Chondrocyte (in vitro differentiated cells): ENCODE measurements at regions not wholly inside any gene's neighbourhood (a gene's known extent, or its start where the extent isn't known, plus 50 kb on each side); places are given as distances from the start of the nearest gene placed in this dataset.

Source experiments
- DNase-seq: peaks from one replicate; pipeline ENCODE4 v3.0.0; 2021; ENCODE audit warnings: mixed read lengths, low spot score
- H3K27ac Mint-ChIP-seq: one replicate; pipeline ENCODE4 v1.8.0; 2021; ENCODE audit warnings: mild to moderate bottlenecking, moderate library complexity, mixed read lengths; ENCODE audit not compliant: unreplicated experiment
- H3K27me3 Mint-ChIP-seq: 2 replicates; pipeline ENCODE4 v1.8.0; 2021; ENCODE audit warnings: low read depth, mixed read lengths
- H3K36me3 Mint-ChIP-seq: 2 replicates; pipeline ENCODE4 v1.8.0; 2021; ENCODE audit warnings: low read depth, mixed read lengths
- H3K4me1 Mint-ChIP-seq: 2 replicates; pipeline ENCODE4 v1.8.0; 2021; ENCODE audit warnings: low read depth, mild to moderate bottlenecking, mixed read lengths
- H3K4me3 Mint-ChIP-seq: one replicate; pipeline ENCODE4 v1.8.0; 2021; ENCODE audit warnings: mild to moderate bottlenecking, moderate library complexity, mixed read lengths; ENCODE audit not compliant: unreplicated experiment
- H3K9me3 Mint-ChIP-seq: 2 replicates; pipeline ENCODE4 v1.8.0; 2021; ENCODE audit warnings: low read depth, mixed read lengths
- CTCF ChIP-seq: fragments of 200-600 bp; sonication (generic); IDR thresholded peaks from 2 replicates; pipeline ENCODE4 v1.5.0; 2021; ENCODE audit warnings: antibody characterized with exemption, mild to moderate bottlenecking, moderate library complexity

- no peak for DNase-seq
- no peaks in the 10 kb centered on the region for H3K4me1 Mint-ChIP-seq
- H3K9me3 Mint-ChIP-seq, result peaks cover under 1% of the 10 kb centered on the region
- no peak overlapping the region for H3K27ac Mint-ChIP-seq
- no peaks in the 10 kb centered on the region for H3K27me3 Mint-ChIP-seq
- TF ChIP-seq CTCF, result no peak
- H3K36me3 Mint-ChIP-seq, result peaks cover under 1% of the 10 kb centered on the region
- H3K4me3 Mint-ChIP-seq, result no peak overlapping the region
Measured at GRCh38 chr5:10173716-10174115, 76.0 kb downstream of the ATPSCKMT start.

- no peak overlapping the region for H3K27ac Mint-ChIP-seq
- no peaks in the 10 kb centered on the region for H3K9me3 Mint-ChIP-seq
Measured at GRCh38 chr5:10172247-10172646, 77.4 kb downstream of the ATPSCKMT start.

GRCh38 chr5:10169359-10169758 lies 80.3 kb downstream of the ATPSCKMT start:
- Mint-ChIP-seq H3K27ac (no peak overlapping the region), H3K9me3 (peaks cover 20% of the 10 kb centered on the region), H3K36me3 (peaks cover 2% of the 10 kb centered on the region), H3K27me3 (no peaks in the 10 kb centered on the region), H3K4me3 (no peak overlapping the region), H3K4me1 (no peaks in the 10 kb centered on the region)
- no peak for DNase-seq
- TF ChIP-seq CTCF, result no peak

More at GRCh38 chr5:10172247-10172646, 77.4 kb downstream of the ATPSCKMT start:
- Mint-ChIP-seq H3K36me3 (no peaks in the 10 kb centered on the region), H3K4me1 (no peaks in the 10 kb centered on the region), H3K4me3 (no peak overlapping the region), H3K27me3 (no peaks in the 10 kb centered on the region)
- no peak for TF ChIP-seq CTCF
- DNase-seq, result no peak

- TF ChIP-seq CTCF, result no peak
- Mint-ChIP-seq H3K4me3 (no peak overlapping the region), H3K36me3 (peaks cover 2% of the 10 kb centered on the region), H3K9me3 (peaks cover 25% of the 10 kb centered on the region), H3K27me3 (no peaks in the 10 kb centered on the region), H3K27ac (no peak overlapping the region), H3K4me1 (no peaks in the 10 kb centered on the region)
- no peak for DNase-seq
Measured at GRCh38 chr5:10168254-10168653, 81.4 kb downstream of the ATPSCKMT start.

GRCh38 chr5:10167806-10168205 lies 81.9 kb downstream of the ATPSCKMT start:
- no peak overlapping the region for H3K4me3 Mint-ChIP-seq

More at GRCh38 chr5:10167806-10168205, 81.9 kb downstream of the ATPSCKMT start:
- no peak for TF ChIP-seq CTCF
- no peaks in the 10 kb centered on the region for H3K4me1 Mint-ChIP-seq
- peaks cover 25% of the 10 kb centered on the region for H3K9me3 Mint-ChIP-seq
- peaks cover 2% of the 10 kb centered on the region for H3K36me3 Mint-ChIP-seq
- no peak for DNase-seq
- H3K27me3 Mint-ChIP-seq, result no peaks in the 10 kb centered on the region
- no peak overlapping the region for H3K27ac Mint-ChIP-seq
